Daoy (cell line): ENCODE measurements at regions not wholly inside any gene's neighbourhood (a gene's known extent, or its start where the extent isn't known, plus 50 kb on each side); places are given as distances from the start of the nearest gene placed in this dataset.
"Not testable (repeated sequence)": the region's sequence is repeated elsewhere in the genome, so short reads cannot be mapped to it uniquely, and the experiment has no call there.

Experiments
- DNase-seq: peaks from one replicate; pipeline ENCODE4 v3.0.0-alpha.2; 2015; ENCODE audit warnings: low read depth

- no peak for DNase-seq
Measured at GRCh38 chr9:2354216-2354615, 267.4 kb upstream of the VLDLR start.

DNA sequence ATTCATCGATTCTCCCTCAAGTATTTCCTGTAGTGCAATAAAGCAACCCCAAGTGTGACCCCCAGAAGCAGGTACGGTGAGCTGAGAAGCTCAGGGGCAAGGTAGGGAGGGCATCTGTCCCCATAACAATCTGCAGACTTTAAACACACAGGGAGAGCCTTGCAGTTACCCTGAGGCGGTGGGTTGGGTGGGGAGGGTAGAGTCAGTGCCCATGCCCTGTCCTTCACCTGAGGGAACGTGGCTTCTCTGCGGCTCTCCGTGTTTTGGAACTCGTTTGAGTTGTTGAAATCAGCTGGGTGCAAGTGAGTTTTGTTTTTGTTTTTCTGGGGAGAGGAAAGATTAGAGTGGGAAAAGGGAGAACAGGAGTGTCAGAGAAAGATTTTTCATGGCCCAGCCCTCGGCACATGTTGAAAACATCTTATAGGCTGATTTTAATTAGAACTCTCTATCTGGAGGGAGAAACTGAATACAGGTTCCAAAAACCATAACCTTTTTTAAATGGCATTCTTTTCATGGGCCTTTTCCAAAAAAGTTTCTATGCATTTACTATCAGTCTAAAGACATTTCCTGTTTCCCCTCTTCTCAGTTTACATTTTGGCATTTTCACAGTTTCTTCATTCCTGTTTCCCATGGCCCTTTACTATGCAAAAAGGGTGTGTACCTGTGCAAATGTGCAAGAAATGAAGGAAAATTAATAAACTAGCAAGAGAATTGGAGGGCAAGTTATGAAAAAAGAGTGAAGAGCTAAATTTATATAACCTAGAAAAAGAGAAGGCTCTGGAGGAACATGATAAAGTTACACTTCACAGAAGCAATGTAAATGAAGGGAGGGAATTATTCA is 266.5 kb upstream of the VLDLR start:
- no peak for DNase-seq

DNA sequence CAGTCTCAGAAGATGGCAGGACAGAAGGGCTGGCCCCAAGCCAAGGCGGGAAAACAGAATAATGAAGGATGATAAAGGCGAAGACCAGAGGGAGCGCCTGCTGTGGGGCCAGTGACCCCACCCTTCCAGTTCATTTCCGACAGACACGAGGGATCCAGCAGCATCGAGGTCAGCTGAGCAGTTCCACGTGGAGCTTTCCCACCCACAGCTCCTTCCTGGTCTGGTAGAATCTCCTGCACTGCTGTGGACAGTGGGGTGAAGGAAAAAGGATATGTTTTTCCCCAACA is 265.9 kb upstream of the VLDLR start:
- DNase-seq: peak; percentile 20

DNA sequence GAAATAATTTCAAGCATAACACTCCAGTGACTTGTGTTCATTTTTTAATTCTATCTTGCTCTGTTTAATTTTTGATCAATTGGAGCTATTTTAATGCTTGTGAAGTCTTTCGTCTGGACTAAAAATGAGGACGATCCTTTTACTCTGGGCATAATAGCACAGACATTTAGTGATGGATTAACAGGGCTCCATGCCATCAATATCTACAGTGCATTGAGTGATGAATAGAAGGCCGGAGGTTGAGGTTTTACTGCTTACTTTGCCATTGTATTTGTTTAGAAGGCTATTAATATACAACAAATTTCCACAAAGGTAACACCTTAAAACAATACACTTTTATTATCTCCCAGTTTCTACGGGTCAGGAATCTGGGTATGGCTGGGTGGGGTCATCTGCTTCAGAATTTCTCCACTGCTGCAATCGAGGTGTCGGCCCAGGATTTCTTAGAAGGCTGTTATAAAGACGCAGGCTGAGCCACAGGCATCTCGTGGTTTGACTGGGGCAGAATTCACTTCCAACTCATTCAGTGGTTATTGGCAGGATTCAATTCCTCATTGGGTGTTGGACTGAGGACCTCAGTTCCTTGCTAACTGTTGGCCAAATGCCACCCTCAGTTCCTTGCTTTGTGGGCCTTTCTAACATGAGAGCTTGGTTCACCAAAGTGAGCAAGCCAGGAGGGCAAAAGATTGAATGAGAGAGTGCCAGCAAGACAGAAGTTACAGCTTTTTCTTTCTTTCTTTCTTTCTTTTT is 265.4 kb upstream of the VLDLR start:
- peak; percentile 30 for DNase-seq

DNA sequence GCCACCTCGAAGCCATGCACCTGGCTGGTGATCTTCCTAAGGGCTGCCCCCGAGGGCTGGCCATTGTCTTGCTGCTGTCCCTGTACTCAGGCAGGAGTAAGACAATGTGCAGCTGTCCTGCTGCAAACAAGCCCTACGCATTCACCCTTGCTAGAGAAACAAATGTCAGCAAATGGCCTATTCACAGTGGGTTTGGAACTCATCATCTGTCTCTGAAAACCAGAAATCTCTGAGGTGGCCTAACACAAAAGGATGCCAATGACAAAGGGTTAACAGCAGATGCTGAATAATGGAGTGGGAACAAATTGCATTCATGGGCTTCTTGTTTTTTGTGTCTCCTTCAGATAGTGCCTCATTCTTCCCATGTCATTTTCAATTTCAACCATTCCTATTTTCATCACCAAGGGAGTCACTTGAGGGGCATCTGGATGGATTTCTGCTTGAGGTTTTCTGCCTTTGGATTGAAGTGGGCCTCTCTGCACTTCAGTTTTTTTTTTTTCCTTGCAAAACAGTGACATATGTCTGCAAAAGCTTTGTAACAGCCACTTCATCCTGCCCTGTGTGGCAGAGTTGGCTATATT is 261.6 kb upstream of the VLDLR start:
- DNase-seq: no peak

GRCh38 chr9:2362150-2362549 is 259.4 kb upstream of the VLDLR start:
- no peak for DNase-seq

GRCh38 chr9:2363138-2363745 is 258.3 kb upstream of the VLDLR start:
- no peak for DNase-seq

GRCh38 chr9:2363781-2364180 is 257.8 kb upstream of the VLDLR start:
- DNase-seq: no peak

DNA sequence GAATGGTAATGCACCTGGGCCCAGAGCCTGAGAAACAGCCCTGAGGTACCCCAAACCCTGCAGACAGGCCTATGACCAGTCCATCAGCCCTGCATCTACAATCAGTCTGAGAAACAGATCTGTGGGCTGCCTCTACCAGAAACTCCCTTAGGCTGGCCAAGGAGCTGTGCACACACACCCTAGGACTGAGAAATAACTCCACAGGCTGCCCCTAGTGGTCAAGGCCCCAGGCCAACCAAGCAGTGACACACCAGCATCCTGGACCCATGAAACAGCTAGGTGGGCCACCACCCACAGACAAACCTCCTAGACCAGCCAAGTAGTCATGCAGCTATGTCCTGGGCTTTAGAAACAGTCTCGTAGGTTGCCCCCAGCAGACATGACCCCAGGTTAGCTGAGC is 253.6 kb upstream of the VLDLR start:
- no peak for DNase-seq

- no peak for DNase-seq
Measured at GRCh38 chr9:2373648-2374047, 247.9 kb upstream of the VLDLR start.

GRCh38 chr9:2375114-2375513 is 246.5 kb upstream of the VLDLR start:
- DNase-seq: no peak

GRCh38 chr9:2377117-2377516 is 244.5 kb upstream of the VLDLR start:
- DNase-seq: no peak

GRCh38 chr9:2377834-2378233 is 243.8 kb upstream of the VLDLR start:
- DNase-seq: no peak

DNA sequence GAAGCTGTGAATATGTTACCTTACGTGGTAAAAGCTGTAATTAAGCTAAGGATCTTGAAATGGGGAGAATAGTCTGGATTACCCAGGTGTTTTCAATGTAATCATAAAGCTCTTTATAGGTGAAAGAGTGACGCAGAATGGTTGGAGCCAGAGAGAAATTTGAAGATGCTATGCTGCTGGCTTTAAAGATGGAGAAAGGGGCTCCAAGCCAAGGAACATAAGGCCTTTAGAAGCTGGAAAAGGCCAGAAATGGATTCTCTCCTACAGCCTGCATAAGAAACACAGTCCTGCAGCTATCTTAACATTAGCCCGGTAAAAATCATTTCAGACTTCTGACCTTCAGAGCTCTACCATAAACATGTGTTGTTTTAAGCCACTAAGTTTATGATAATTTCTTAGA is 243.3 kb upstream of the VLDLR start:
- DNase-seq: no peak

DNA sequence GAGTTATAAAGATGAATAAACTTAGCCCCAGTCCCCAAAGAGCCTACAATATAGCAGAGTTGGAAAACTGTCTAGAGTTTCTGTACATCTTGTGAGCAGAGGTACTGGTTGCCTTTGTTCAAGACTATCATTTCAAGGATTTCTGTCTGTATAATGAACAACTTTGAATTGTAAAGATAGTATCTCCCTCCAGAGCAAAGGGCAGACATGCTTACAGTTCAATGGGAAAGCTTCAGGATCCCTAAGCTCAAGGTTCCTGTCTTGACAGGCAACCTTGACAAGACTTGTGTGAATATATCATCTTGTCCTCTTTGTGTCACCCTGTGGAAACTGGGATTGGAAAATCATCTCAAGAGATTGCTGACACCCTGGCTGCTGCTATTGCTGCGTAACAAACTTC is 242.8 kb upstream of the VLDLR start:
- no peak for DNase-seq

- no peak for DNase-seq
Measured at GRCh38 chr9:2384741-2385140, 236.8 kb upstream of the VLDLR start.

GRCh38 chr9:2385746-2386145 is 235.8 kb upstream of the VLDLR start:
- no peak for DNase-seq

DNA sequence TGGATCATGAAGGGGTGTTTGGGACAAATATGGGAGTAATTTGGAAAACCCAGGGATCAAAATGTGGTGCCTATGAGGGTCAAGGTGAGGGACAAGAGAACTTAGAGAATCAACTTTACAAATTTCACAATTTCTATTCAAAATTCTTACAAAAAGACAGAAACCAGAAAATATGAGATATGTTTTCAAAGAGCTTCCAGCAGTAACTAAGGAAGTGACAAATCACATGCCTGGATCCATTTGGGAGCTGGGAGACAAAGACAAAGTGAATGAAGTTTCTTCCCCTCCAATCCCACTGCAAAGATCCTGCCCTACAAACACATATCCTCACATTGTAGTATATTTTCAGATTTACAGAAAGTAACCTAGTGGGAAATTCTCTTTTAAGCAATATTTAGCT is 235.0 kb upstream of the VLDLR start:
- no peak for DNase-seq

GRCh38 chr9:2387166-2387565 is 234.4 kb upstream of the VLDLR start:
- no peak for DNase-seq

GRCh38 chr9:2389404-2389803 is 232.2 kb upstream of the VLDLR start:
- DNase-seq: no peak

DNA sequence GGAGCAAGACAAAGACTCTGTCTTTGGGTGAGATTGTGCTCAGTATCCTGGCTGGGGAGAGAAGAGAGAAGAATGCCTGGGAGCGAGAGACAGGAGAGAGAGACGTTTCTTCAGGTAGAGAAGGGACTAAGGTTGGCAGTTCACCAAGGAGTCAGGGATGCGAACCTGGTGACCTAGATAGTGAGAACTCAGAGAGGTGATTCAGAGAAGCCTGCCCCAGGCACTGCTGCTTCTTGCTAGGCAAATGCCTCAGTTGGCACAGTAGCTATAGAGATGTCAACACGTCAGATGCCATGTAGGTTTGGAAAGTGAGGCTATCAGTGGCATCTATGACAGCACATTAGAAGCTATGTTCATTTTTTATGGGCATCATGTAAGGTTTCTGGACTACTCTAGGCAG is 231.6 kb upstream of the VLDLR start:
- DNase-seq: no peak

DNA sequence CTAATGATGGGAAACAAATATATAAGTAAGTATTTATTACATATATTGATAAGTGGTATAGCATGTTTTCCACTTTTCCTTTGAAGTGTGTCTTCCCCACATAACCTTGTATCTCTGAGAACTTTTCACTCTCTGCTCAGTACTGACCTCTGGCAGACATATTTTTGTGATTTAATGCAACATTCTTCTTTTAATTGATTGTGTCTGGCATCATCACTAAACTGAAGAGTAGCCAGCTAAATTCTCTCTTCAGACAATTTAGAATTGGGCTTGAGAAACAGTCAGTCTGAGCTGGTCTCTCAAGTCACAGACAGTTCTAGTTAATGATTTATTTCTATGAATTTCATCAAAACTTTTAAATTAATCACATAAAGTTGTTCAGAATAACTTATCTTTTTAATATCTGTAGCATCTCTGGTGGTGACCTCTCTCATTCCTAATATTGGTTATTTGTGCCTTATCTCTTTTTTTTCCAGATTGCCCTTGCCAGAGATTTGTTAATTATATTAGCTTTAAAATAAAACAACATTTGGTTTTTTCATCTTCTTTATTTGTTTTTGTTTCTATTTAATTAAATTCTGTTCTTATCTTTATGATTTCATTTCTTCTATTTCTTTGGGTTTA is 230.0 kb upstream of the VLDLR start:
- DNase-seq: not testable (repeated sequence)
